GM11168 (cell line): ENCODE measurements at regions not wholly inside any gene's neighbourhood (a gene's known extent, or its start where the extent isn't known, plus 50 kb on each side); places are given as distances from the start of the nearest gene placed in this dataset.

ENCODE experiments used
- in situ Hi-C: fragments of 300-500 bp; cut with MboI; formaldehyde crosslinking; loops from one replicate; pipeline ENCODE4 v1.12.0; 2022; ENCODE audit warnings: low sequenced_read_pairs; ENCODE audit not compliant: unreplicated experiment

- in situ Hi-C loops, result no loop called here
Observed at GRCh38 chr15:70438776-70439175, 324.6 kb downstream of the UACA start.

- in situ Hi-C loops, result no loop called here
Observed at GRCh38 chr15:70437882-70438451, 325.4 kb downstream of the UACA start.

GRCh38 chr15:70437089-70437488 is 326.3 kb downstream of the UACA start:
- in situ Hi-C loops, result no loop called here

GRCh38 chr15:70436428-70436827 is 326.9 kb downstream of the UACA start:
- in situ Hi-C loops, result no loop called here

- in situ Hi-C loops, result no loop called here
Observed at GRCh38 chr15:70435872-70436271, 327.5 kb downstream of the UACA start.

- in situ Hi-C loops, result no loop called here
Observed at GRCh38 chr15:70435369-70435768, 328.0 kb downstream of the UACA start.

- in situ Hi-C loops, result no loop called here
Observed at GRCh38 chr15:70433586-70434324, 329.6 kb downstream of the UACA start.

GRCh38 chr15:70432924-70433495 is 330.3 kb downstream of the UACA start:
- in situ Hi-C loops, result no loop called here

- in situ Hi-C loops, result no loop called here
Observed at GRCh38 chr15:70431854-70432253, 331.5 kb downstream of the UACA start.

- in situ Hi-C loops, result no loop called here
Observed at GRCh38 chr15:70430069-70430468, 332.4 kb upstream of the TLE3 start.

- in situ Hi-C loops, result no loop called here
Observed at GRCh38 chr15:70429056-70429722, 331.5 kb upstream of the TLE3 start.

GRCh38 chr15:70428211-70428822 is 330.6 kb upstream of the TLE3 start:
- in situ Hi-C loops, result no loop called here

GRCh38 chr15:70427167-70428120 is 329.7 kb upstream of the TLE3 start:
- in situ Hi-C loops, result no loop called here

GRCh38 chr15:70426096-70426821 is 328.5 kb upstream of the TLE3 start:
- in situ Hi-C loops, result no loop called here

- in situ Hi-C loops, result loop anchor here (5.0 kb wide), 1 partner anchor 37 kb away; no protein-coding TSS in a partner anchor
Observed at GRCh38 chr15:70424937-70425411, 327.3 kb upstream of the TLE3 start.

- in situ Hi-C loops, result loop anchor here (5.0 kb wide), 1 partner anchor 39 kb away; no protein-coding TSS in a partner anchor
Observed at GRCh38 chr15:70423267-70423666, 325.6 kb upstream of the TLE3 start.

- in situ Hi-C loops, result loop anchor here (5.0 kb wide), 1 partner anchor 40 kb away; no protein-coding TSS in a partner anchor
Observed at GRCh38 chr15:70422342-70422741, 324.6 kb upstream of the TLE3 start.

- in situ Hi-C loops, result loop anchor here (5.0 kb wide), 1 partner anchor 41 kb away; no protein-coding TSS in a partner anchor
Observed at GRCh38 chr15:70420948-70421482, 323.3 kb upstream of the TLE3 start.
